ENCODE measurements at regions not wholly inside any gene's neighbourhood (a gene's known extent, or its start where the extent isn't known, plus 50 kb on each side); places are given as distances from the start of the nearest gene placed in this dataset.

DNA sequence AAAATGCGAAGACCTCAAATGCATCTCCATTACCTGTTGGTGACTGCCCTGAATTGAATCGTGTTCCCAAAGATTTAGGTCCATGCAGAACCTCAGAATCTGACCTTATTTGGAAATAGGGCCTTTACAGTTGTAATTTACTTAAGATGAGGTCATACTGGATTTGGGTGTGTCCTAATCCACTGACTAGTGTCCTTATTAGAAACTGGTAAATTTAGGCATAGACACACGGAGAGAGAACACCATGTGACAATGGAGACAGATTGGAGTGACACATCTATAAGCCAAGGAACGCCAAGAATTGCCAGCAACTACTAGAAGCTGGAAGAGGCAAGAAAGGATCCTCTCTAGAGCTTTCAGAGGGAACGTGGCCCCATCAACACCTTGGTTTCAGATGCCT lies 203.1 kb downstream of the SMAD2 start:
- H3K9me3 ChIP-seq, result no peaks in the 10 kb centered on the region
- H3K4me3 ChIP-seq, result no peak overlapping the region
- no peak for ATAC-seq (ENCODE audit: insufficient number of reproducible peaks, low FRiP score, low read depth)
- no peaks in the 10 kb centered on the region for H3K4me1 ChIP-seq (ENCODE audit: control insufficient read depth in 1 of 2, low read depth in 2 of 2)
- no peak for DNase-seq (ENCODE audit: low spot score)
- TF ChIP-seq, protein P1, sequence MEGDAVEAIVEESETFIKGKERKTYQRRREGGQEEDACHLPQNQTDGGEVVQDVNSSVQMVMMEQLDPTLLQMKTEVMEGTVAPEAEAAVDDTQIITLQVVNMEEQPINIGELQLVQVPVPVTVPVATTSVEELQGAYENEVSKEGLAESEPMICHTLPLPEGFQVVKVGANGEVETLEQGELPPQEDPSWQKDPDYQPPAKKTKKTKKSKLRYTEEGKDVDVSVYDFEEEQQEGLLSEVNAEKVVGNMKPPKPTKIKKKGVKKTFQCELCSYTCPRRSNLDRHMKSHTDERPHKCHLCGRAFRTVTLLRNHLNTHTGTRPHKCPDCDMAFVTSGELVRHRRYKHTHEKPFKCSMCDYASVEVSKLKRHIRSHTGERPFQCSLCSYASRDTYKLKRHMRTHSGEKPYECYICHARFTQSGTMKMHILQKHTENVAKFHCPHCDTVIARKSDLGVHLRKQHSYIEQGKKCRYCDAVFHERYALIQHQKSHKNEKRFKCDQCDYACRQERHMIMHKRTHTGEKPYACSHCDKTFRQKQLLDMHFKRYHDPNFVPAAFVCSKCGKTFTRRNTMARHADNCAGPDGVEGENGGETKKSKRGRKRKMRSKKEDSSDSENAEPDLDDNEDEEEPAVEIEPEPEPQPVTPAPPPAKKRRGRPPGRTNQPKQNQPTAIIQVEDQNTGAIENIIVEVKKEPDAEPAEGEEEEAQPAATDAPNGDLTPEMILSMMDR (IDR thresholded peaks at IDR 0.05), result no peak
- H3K27me3 ChIP-seq (replicated peaks; ENCODE audit: insufficient read depth), result no peaks in the 10 kb centered on the region
- no peaks in the 10 kb centered on the region for H3K36me3 ChIP-seq
- H3K27ac ChIP-seq, result no peak overlapping the region

DNA sequence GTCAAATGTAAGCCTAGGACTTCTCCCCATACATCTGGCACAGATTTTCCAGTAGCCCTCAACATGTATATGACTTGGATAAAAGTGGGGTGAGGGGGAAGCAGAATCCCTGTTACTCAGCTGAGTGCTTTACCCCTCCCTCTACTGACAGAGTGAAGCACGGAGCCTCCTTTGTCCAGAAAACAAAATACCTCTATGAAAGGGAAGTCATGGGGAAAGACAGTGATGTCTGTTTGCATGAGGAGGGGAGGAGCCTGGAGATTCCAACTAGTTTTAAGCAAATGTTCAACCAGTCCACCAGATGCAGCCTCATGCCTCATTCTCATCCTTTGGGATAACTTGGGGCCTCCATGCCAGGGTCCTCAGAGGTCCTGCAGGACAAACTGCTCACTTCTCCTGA lies 203.9 kb downstream of the SMAD2 start:
- Histone ChIP-seq H3K4me1 (ENCODE audit: control insufficient read depth in 1 of 2, low read depth in 2 of 2) (no peaks in the 10 kb centered on the region), H3K9me3 (no peaks in the 10 kb centered on the region), H3K27ac (no peak overlapping the region), H3K36me3 (no peaks in the 10 kb centered on the region), H3K4me3 (no peak overlapping the region), H3K27me3 (replicated peaks; ENCODE audit: insufficient read depth) (no peaks in the 10 kb centered on the region)
- DNase-seq (ENCODE audit: low spot score) (no peak), ATAC-seq (ENCODE audit: insufficient number of reproducible peaks, low FRiP score, low read depth) (no peak)
- TF ChIP-seq, protein P1 (IDR thresholded peaks at IDR 0.05), result no peak

DNA sequence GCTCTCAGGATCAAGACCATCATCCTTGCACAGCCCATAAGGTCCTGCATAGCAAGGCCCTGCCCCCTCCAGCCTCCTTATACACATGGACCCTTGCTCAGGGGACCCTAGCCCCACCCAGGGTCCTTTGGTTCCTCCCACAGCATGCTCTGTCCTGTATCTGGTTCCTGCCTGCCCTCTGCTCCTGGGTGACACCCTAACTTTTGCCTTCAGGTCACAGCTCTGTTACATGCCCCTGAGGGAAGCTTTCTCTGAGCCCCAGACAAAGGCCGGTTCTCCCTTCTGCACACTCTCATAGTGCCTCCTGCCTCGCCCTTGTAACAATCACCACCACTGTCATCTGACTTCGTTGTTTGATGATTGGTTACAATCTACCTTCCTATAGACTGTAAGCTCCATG lies 204.8 kb downstream of the SMAD2 start:
- ATAC-seq (ENCODE audit: insufficient number of reproducible peaks, low FRiP score, low read depth) (no peak), DNase-seq (ENCODE audit: low spot score) (no peak)

DNA sequence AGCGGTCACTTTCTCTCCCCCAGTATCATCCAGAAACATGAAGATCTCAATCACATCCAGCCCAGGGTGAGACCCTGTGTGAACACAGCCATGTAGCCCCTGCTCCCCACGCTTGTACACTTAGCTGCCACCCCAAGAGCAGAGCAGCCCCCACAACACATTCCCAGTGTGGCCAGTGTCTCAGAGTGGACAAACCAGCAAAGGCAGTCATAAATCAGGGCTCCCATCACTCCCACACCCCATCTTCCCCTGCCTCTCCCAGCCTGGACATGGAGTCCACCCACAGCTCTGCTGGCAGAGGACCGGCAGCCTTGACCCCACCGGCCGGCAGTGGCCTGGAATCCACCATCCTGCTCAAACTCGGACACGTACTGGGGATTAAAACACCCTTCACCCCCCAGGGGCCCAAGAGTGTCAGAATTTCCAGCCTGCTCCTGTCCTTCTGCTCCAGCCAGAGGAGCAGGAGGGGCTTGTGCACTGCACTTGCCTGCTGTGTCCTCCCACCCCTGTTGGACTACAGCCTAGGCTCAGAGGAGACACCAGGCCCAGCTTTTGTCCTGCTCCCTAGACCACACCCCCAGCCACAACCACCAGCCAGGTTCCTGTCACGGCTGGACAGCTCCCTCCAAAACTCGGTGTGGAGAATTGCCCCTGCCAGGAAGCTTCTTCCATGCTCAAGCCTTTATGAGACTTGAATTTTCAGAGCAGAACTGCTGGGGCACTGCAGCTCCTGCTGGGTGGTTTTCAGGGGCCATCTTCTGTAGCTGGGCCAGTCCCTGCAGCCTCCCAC lies 206.1 kb downstream of the SMAD2 start:
- no peaks in the 10 kb centered on the region for H3K36me3 ChIP-seq
- no peaks in the 10 kb centered on the region for H3K9me3 ChIP-seq
- TF ChIP-seq, protein P1 (IDR thresholded peaks at IDR 0.05), result no peak
- no peaks in the 10 kb centered on the region for H3K27me3 ChIP-seq (replicated peaks; ENCODE audit: insufficient read depth)
- H3K4me3 ChIP-seq, result no peak overlapping the region
- H3K27ac ChIP-seq, result no peak overlapping the region
- DNase-seq (ENCODE audit: low spot score) (no peak), ATAC-seq (ENCODE audit: insufficient number of reproducible peaks, low FRiP score, low read depth) (no peak)
- no peaks in the 10 kb centered on the region for H3K4me1 ChIP-seq (ENCODE audit: control insufficient read depth in 1 of 2, low read depth in 2 of 2)

More for the DNA sequence above, 204.8 kb downstream of the SMAD2 start:
- Histone ChIP-seq H3K4me3 (no peak overlapping the region), H3K36me3 (no peaks in the 10 kb centered on the region), H3K27me3 (replicated peaks; ENCODE audit: insufficient read depth) (no peaks in the 10 kb centered on the region), H3K9me3 (no peaks in the 10 kb centered on the region), H3K27ac (no peak overlapping the region), H3K4me1 (ENCODE audit: control insufficient read depth in 1 of 2, low read depth in 2 of 2) (no peaks in the 10 kb centered on the region)
- TF ChIP-seq, protein P1 (IDR thresholded peaks at IDR 0.05), result no peak

DNA sequence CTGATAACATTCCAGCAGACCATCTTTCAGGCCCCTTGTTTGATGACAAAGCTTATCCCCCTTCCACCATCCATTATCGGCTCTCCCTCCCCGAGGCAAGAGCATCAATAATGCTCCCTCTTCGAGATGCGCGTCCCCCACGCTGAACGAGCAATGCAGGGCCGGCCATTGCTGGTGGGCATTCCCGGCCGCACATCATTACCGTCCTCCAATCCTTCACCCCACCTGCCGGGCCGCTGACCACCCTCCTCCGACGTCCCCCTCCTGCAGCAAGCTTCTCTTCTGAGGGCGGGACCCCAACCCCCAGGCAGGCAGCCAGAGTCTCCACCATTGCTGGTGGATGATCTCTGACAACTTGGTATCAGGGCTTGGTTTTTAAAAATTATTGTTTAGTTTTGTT lies 208.6 kb downstream of the SMAD2 start:
- no peak overlapping the region for H3K27ac ChIP-seq
- TF ChIP-seq, protein P1 (IDR thresholded peaks at IDR 0.05), result no peak
- no peaks in the 10 kb centered on the region for H3K9me3 ChIP-seq
- no peaks in the 10 kb centered on the region for H3K4me1 ChIP-seq (ENCODE audit: control insufficient read depth in 1 of 2, low read depth in 2 of 2)
- ATAC-seq (ENCODE audit: insufficient number of reproducible peaks, low FRiP score, low read depth) (no peak), DNase-seq (ENCODE audit: low spot score) (no peak)
- H3K36me3 ChIP-seq, result no peaks in the 10 kb centered on the region
- no peak overlapping the region for H3K4me3 ChIP-seq
- no peaks in the 10 kb centered on the region for H3K27me3 ChIP-seq (replicated peaks; ENCODE audit: insufficient read depth)

Data from thoracic aorta (tissue), 2 donors.